ENCODE measurements at regions not wholly inside any gene's neighbourhood (a gene's known extent, or its start where the extent isn't known, plus 50 kb on each side); places are given as distances from the start of the nearest gene placed in this dataset.
A peak's percentile ranks its signal among the peaks of the same experiment; 100 is the strongest.
"Not testable (repeated sequence)": the region's sequence is repeated elsewhere in the genome, so short reads cannot be mapped to it uniquely, and the experiment has no call there.

DNA sequence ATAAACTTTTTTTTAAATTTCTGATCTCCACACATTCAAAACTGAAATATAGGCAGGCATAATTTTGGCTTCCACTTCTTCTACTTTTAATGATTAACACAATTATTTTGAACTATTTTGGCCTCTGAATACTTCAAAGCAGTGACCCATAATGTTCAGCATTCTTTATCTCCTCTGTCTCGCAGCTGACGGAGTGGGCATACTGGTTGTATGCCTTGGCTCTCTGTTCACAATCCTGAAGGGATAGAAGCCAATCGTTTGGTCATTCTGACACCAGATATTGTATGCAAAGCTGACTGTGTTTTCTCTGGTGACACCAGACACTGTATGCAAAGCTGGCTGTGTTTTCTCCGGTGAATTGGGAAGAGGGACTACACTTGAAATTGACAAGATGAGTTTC, 833.0 kb downstream of the EFNB2 start:
- Histone ChIP-seq H3K9me3 (no peaks in the 10 kb centered on the region), H3K36me3 (ENCODE audit: low read depth) (no peaks in the 10 kb centered on the region), H3K4me1 (ENCODE audit: low read depth) (no peaks in the 10 kb centered on the region), H3K4me3 (no peak overlapping the region)
- intact Hi-C loops (cut with DNase I, micrococcal nuclease) = no loop called here
- ATAC-seq = no peak
- no peak for DNase-seq
- TF ChIP-seq, protein P1, sequence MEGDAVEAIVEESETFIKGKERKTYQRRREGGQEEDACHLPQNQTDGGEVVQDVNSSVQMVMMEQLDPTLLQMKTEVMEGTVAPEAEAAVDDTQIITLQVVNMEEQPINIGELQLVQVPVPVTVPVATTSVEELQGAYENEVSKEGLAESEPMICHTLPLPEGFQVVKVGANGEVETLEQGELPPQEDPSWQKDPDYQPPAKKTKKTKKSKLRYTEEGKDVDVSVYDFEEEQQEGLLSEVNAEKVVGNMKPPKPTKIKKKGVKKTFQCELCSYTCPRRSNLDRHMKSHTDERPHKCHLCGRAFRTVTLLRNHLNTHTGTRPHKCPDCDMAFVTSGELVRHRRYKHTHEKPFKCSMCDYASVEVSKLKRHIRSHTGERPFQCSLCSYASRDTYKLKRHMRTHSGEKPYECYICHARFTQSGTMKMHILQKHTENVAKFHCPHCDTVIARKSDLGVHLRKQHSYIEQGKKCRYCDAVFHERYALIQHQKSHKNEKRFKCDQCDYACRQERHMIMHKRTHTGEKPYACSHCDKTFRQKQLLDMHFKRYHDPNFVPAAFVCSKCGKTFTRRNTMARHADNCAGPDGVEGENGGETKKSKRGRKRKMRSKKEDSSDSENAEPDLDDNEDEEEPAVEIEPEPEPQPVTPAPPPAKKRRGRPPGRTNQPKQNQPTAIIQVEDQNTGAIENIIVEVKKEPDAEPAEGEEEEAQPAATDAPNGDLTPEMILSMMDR (IDR thresholded peaks at IDR 0.05) = no peak

DNA sequence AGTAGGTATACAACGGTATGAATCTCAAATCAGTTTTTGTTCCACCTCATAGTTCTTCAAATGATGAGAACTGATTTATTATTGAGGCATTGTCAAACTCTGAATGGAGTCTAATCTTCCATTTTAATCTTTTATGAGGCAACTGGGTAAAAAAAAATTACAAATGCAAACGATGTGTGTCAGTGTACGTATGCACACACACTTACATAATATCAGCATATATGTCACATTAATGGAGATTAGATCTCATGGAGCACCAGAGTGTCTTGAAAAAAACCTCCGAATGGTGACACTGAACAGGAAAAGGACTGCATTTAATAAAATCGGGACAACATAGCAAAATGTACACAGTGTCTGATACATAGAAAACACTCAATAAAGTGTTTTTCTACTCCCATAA, 842.7 kb downstream of the EFNB2 start:
- Histone ChIP-seq H3K36me3 (ENCODE audit: low read depth) (no peaks in the 10 kb centered on the region), H3K4me1 (ENCODE audit: low read depth) (no peaks in the 10 kb centered on the region), H3K4me3 (no peak overlapping the region), H3K9me3 (no peaks in the 10 kb centered on the region)
- intact Hi-C loops (cut with DNase I, micrococcal nuclease) = no loop called here
- TF ChIP-seq, protein P1 (IDR thresholded peaks at IDR 0.05) = no peak
- ATAC-seq (no peak), DNase-seq (no peak)

DNA sequence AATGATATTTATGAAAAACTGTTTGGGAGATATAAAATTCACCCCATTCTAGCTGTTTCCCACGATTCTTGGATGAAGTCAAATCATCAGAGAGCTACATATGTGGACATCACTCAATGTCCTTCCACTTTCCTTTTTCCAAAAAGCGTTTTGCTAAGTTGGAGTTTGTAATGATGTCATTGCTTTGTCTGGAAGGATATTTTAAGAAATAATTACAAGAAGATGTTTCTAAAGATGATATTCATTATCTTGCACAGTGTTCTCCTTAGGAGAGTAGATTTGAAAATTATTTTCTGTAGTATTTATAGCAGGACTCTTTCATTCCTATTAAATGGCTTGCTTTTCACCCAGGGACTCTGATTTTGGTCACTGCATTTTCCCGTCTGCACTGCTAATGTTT, 851.2 kb downstream of the EFNB2 start:
- no peak for DNase-seq
- no peak overlapping the region for H3K4me3 ChIP-seq
- TF ChIP-seq, protein P1 (IDR thresholded peaks at IDR 0.05) = no peak
- H3K36me3 ChIP-seq (ENCODE audit: low read depth) = no peaks in the 10 kb centered on the region
- ATAC-seq = no peak
- intact Hi-C loops (cut with DNase I, micrococcal nuclease) = no loop called here
- no peaks in the 10 kb centered on the region for H3K9me3 ChIP-seq
- H3K4me1 ChIP-seq (ENCODE audit: low read depth) = no peaks in the 10 kb centered on the region

DNA sequence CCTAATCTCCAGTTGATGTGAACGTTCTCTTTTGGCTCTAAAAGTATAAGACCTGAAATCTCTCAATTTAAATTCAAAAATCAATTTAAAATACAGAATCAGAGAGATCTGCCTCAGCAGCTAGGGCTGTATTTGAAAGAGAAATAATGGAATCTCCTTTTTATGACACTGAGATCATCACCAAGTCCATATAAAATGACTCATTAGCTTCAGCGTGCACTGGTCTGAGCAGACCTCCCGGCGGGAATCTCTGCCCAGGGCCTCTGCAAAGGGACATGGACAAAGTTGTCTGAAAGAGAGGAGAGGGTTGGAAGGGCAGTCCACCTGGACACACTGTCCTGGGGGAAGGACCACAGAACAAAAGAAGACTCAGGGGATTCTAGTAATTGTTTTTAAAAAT, 855.6 kb downstream of the EFNB2 start:
- ATAC-seq (peak; percentile 65), DNase-seq (no peak)
- H3K9me3 ChIP-seq = no peaks in the 10 kb centered on the region
- no peak overlapping the region for H3K4me3 ChIP-seq
- no peaks in the 10 kb centered on the region for H3K36me3 ChIP-seq (ENCODE audit: low read depth)
- intact Hi-C loops (cut with DNase I, micrococcal nuclease) = no loop called here
- TF ChIP-seq, protein P1 (IDR thresholded peaks at IDR 0.05) = no peak
- no peaks in the 10 kb centered on the region for H3K4me1 ChIP-seq (ENCODE audit: low read depth)

DNA sequence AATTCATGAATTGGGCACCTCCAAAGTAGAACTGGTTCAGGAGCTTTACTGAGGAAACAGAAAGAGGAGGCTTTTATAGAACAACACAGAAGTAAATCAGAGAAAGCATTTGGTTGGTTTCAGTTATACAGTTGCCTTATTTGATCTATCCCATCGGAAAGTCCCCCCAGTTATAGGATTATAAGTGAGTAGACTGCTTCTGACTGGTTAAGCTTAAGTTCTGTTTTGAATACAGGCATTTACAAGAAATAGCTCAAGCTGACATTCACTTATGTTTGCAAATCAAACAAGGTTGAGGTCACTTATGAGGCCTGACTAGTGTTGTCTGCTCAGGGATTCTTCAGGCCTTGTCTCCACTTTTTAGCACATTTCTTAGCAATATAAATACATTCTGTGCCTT, 857.4 kb downstream of the EFNB2 start:
- Histone ChIP-seq H3K36me3 (ENCODE audit: low read depth) (no peaks in the 10 kb centered on the region), H3K9me3 (no peaks in the 10 kb centered on the region), H3K4me1 (ENCODE audit: low read depth) (no peaks in the 10 kb centered on the region), H3K4me3 (no peak overlapping the region)
- TF ChIP-seq, protein P1 (IDR thresholded peaks at IDR 0.05) = no peak
- intact Hi-C loops (cut with DNase I, micrococcal nuclease) = no loop called here
- no peak for DNase-seq
- ATAC-seq = no peak

DNA sequence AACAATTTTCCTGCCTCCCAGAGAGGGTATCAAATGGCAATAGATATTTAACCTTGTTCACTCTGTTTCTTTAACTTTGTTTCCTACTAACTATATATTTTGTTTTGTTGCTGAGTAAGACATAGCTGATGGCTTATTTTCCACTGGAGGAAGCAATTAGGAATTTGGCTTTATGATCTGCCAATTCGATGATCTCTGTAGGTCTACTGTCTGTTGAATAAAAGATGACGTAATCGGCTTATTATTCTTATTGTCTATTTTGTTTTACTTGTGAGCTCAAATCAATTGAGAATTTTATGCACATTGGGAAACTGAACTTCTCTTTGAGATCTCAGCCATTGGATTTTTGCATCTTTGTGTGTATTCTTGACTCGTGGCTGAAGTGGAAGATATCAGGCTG, 862.6 kb downstream of the EFNB2 start:
- Histone ChIP-seq H3K9me3 (no peaks in the 10 kb centered on the region), H3K4me1 (ENCODE audit: low read depth) (no peaks in the 10 kb centered on the region), H3K4me3 (no peak overlapping the region), H3K36me3 (ENCODE audit: low read depth) (no peaks in the 10 kb centered on the region)
- TF ChIP-seq, protein P1 (IDR thresholded peaks at IDR 0.05) = no peak
- ATAC-seq = no peak
- DNase-seq = no peak
- intact Hi-C loops (cut with DNase I, micrococcal nuclease) = no loop called here

DNA sequence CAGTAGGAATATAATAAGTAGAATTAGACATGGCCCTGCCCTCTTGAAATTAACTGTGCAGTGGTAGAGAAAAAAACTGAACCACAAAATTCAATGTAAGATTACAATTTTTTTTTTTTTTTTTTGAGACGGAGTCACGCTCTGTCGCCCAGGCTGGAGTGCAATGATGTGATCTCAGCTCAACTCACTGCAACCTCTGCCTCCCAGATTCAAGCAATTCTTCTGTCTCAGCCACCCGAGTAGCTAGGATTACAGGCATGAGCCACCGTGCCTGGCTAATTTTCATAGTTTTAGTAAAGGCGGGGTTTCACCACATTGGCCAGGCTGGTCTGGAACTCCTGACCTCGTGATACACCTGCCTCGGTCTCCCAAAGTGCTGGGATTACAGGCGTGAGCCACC, 864.3 kb downstream of the EFNB2 start:
- intact Hi-C loops (cut with DNase I, micrococcal nuclease); H3K36me3 ChIP-seq (ENCODE audit: low read depth); H3K4me1 ChIP-seq (ENCODE audit: low read depth); H3K9me3 ChIP-seq; DNase-seq; H3K4me3 ChIP-seq; ATAC-seq: not testable (repeated sequence)
